Endodermal cell (in vitro differentiated cells): ENCODE measurements at regions not wholly inside any gene's neighbourhood (a gene's known extent, or its start where the extent isn't known, plus 50 kb on each side); places are given as distances from the start of the nearest gene placed in this dataset.

Experiments used
- DNase-seq: peaks from one replicate; pipeline ENCODE4 v3.0.0-alpha.2; 2017
- H3K27ac ChIP-seq: 2 replicates; pipeline ENCODE4 v1.5.1; 2013; ENCODE audit warnings: mild to moderate bottlenecking, low read depth, low read length, moderate library complexity
- H3K27me3 ChIP-seq: 2 replicates; pipeline ENCODE4 v1.6.1; 2013; ENCODE audit warnings: mild to moderate bottlenecking, low read length, moderate library complexity; ENCODE audit not compliant: insufficient read depth, control insufficient read depth, poor library complexity, severe bottlenecking
- H3K36me3 ChIP-seq: 2 replicates; pipeline ENCODE4 v1.7.0; 2013; ENCODE audit warnings: mild to moderate bottlenecking, low read length, moderate library complexity; ENCODE audit not compliant: control insufficient read depth, insufficient read depth
- H3K4me1 ChIP-seq: one replicate; pipeline ENCODE4 v1.7.0; 2013; ENCODE audit warnings: low read length; ENCODE audit not compliant: control insufficient read depth, insufficient read depth
- H3K4me3 ChIP-seq: 2 replicates; pipeline ENCODE4 v1.5.1; 2013; ENCODE audit warnings: mild to moderate bottlenecking, low read length, moderate library complexity
- H3K9ac ChIP-seq: 2 replicates; pipeline ENCODE4 v1.6.1; 2013; ENCODE audit warnings: mild to moderate bottlenecking, low read length, moderate library complexity; ENCODE audit not compliant: poor library complexity, severe bottlenecking; ENCODE audit errors: extremely low read depth
- H3K9me3 ChIP-seq: 2 replicates; pipeline ENCODE4 v1.6.1; 2013; ENCODE audit warnings: mild to moderate bottlenecking, low read length, moderate library complexity; ENCODE audit not compliant: control insufficient read depth
- H3K27ac Mint-ChIP-seq: 2 replicates; pipeline ENCODE4 v1.8.0; 2020; ENCODE audit warnings: mixed read lengths
- H3K27me3 Mint-ChIP-seq: 2 replicates; pipeline ENCODE4 v1.8.0; 2021; ENCODE audit warnings: mild to moderate bottlenecking, mixed read lengths; ENCODE audit not compliant: insufficient read depth
- H3K36me3 Mint-ChIP-seq: 2 replicates; pipeline ENCODE4 v1.8.0; 2020; ENCODE audit warnings: low read depth, mixed read lengths
- H3K4me1 Mint-ChIP-seq: 2 replicates; pipeline ENCODE4 v1.8.0; 2020; ENCODE audit warnings: mixed read lengths
- H3K4me3 Mint-ChIP-seq: 2 replicates; pipeline ENCODE4 v1.8.0; 2020; ENCODE audit warnings: mild to moderate bottlenecking, moderate library complexity, mixed read lengths
- H3K9me3 Mint-ChIP-seq: 2 replicates; pipeline ENCODE4 v1.8.0; 2020; ENCODE audit warnings: mild to moderate bottlenecking, mixed read lengths
- WGBS, 2 experiments: methylation state at CpG; one replicate each; pipeline versions ENCODE4 v1.1.5 to v1.1.7; 2013; ENCODE audit warnings: missing lambda C conversion rate in 2 of 2, mixed read lengths in 1 of 2; ENCODE audit not compliant: insufficient coverage in 1 of 2, insufficient read length in 1 of 2; 5-methylcytosine and 5-hydroxymethylcytosine counted together
- TF ChIP-seq, protein P1 (sequence below): fragments of 200-600 bp; sonication (generic); conservative IDR thresholded peaks from 2 replicates; pipeline ENCODE4 v1.5.0; 2021; ENCODE audit warnings: antibody characterized with exemption, mild to moderate bottlenecking

DNA sequence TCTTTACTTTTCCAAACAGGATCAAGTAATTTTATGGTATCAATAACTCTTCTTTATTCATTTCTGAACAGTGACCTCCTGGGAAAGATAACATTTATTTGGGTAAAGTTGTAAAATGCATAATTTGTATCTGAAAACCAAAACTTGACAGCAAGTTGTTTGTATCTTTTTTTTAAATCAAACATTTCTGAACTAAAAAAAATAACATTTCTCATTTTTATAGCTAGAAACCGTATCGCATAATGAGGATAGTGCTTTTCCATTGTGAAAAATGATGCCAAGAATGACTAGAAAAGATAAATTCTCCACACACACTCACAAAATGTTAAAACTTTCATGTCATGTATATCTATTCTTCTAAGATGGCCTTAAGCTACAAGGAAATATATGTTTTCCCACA lies 578.2 kb downstream of the RIT2 start:
- Histone ChIP-seq H3K27me3 (peaks cover 5% of the 10 kb centered on the region), H3K4me3 (no peak overlapping the region), H3K9ac (no peak overlapping the region), H3K36me3 (no peaks in the 10 kb centered on the region), H3K4me1 (no peaks in the 10 kb centered on the region), H3K27ac (no peak overlapping the region), H3K9me3 (no peaks in the 10 kb centered on the region)
- no peaks in the 10 kb centered on the region for H3K36me3 Mint-ChIP-seq
- no peak for DNase-seq
- H3K4me3 Mint-ChIP-seq: no peak overlapping the region
- 92% methylated on average over 2 of the region's 2 CpGs; no CpG with 5 or more reads in 1 of the 2 experiments for WGBS, 2 experiments
- no peak overlapping the region for H3K27ac Mint-ChIP-seq
- H3K4me1 Mint-ChIP-seq: peaks cover 3% of the 10 kb centered on the region
- TF ChIP-seq, protein P1, sequence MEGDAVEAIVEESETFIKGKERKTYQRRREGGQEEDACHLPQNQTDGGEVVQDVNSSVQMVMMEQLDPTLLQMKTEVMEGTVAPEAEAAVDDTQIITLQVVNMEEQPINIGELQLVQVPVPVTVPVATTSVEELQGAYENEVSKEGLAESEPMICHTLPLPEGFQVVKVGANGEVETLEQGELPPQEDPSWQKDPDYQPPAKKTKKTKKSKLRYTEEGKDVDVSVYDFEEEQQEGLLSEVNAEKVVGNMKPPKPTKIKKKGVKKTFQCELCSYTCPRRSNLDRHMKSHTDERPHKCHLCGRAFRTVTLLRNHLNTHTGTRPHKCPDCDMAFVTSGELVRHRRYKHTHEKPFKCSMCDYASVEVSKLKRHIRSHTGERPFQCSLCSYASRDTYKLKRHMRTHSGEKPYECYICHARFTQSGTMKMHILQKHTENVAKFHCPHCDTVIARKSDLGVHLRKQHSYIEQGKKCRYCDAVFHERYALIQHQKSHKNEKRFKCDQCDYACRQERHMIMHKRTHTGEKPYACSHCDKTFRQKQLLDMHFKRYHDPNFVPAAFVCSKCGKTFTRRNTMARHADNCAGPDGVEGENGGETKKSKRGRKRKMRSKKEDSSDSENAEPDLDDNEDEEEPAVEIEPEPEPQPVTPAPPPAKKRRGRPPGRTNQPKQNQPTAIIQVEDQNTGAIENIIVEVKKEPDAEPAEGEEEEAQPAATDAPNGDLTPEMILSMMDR: no peak
- H3K9me3 Mint-ChIP-seq: no peaks in the 10 kb centered on the region
- no peaks in the 10 kb centered on the region for H3K27me3 Mint-ChIP-seq

DNA sequence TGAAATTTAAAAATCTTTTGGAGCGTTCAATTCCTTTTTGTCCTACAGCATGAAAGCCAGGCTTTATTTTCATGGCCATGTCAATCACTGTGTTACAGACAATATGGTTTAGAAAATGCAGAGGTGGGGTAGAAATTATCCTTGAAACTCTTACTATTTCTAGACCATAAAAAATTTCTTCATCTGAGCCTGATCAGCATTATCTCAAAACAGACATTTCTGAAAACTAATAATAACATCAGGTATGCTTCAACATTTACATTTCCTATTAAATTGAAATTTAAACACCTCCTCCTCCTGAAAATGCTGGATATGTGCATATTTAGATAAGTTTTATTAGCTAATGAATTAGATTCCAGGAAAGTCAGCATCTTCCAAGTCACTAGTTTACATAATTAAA lies 570.6 kb downstream of the RIT2 start:
- Histone ChIP-seq H3K36me3 (no peaks in the 10 kb centered on the region), H3K9me3 (no peaks in the 10 kb centered on the region), H3K27me3 (no peaks in the 10 kb centered on the region), H3K4me1 (no peaks in the 10 kb centered on the region), H3K27ac (no peak overlapping the region), H3K9ac (no peak overlapping the region), H3K4me3 (no peak overlapping the region)
- Mint-ChIP-seq H3K4me3 (no peak overlapping the region), H3K9me3 (peaks cover 7% of the 10 kb centered on the region), H3K27ac (no peak overlapping the region), H3K27me3 (no peaks in the 10 kb centered on the region), H3K4me1 (no peaks in the 10 kb centered on the region), H3K36me3 (no peaks in the 10 kb centered on the region)
- TF ChIP-seq, protein P1: no peak
- DNase-seq: no peak
- 89% methylated on average over 1 of the region's 1 CpG; no CpG with 5 or more reads in 1 of the 2 experiments for WGBS, 2 experiments

DNA sequence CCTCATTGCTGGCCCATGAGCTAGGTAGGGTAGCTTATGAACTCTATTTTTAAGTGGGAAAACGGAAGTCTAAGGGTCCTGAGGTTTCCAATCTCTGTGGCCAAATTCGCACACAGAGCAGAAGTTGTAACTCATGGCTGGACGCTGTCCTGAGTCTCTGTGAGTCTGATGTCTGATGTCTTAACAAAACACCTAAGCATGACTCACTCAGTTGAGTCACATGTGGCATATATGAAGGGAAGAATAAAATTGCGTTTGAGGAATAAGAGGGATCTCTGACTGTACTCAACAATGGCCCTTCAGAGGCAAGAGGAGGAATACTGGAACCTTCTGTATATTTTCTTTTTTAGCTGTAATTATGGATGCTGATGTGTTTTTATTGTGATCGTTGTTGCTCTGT lies 569.7 kb downstream of the RIT2 start:
- peaks cover 7% of the 10 kb centered on the region for H3K9me3 Mint-ChIP-seq
- H3K36me3 Mint-ChIP-seq: no peaks in the 10 kb centered on the region
- H3K4me1 ChIP-seq: no peaks in the 10 kb centered on the region
- WGBS, 2 experiments: 88% methylated on average over 4 of the region's 5 CpGs
- TF ChIP-seq, protein P1: no peak
- DNase-seq: no peak
- no peaks in the 10 kb centered on the region for H3K4me1 Mint-ChIP-seq
- no peak overlapping the region for H3K9ac ChIP-seq
- H3K27me3 Mint-ChIP-seq: no peaks in the 10 kb centered on the region
- no peak overlapping the region for H3K4me3 Mint-ChIP-seq
- H3K27ac Mint-ChIP-seq: no peak overlapping the region
- H3K4me3 ChIP-seq: no peak overlapping the region
- no peaks in the 10 kb centered on the region for H3K9me3 ChIP-seq
- no peak overlapping the region for H3K27ac ChIP-seq
- no peaks in the 10 kb centered on the region for H3K27me3 ChIP-seq
- no peaks in the 10 kb centered on the region for H3K36me3 ChIP-seq
